Spleen (tissue), 11 donors: ENCODE measurements at regions not wholly inside any gene's neighbourhood (a gene's known extent, or its start where the extent isn't known, plus 50 kb on each side); places are given as distances from the start of the nearest gene placed in this dataset.

ENCODE experiments used
- DNase-seq: peaks from one replicate; pipeline ENCODE4 v3.0.0-alpha.2; 2020
- H3K27ac ChIP-seq, 8 donors: fragments of 200-600 bp; sonication (generic) in 7 of 8; 1 replicate in 4 of 8; 2 replicates in 4 of 8; pipeline versions ENCODE4 v1.5.0 to v1.8.0; 2016 to 2021; ENCODE audit warnings: inconsistent platforms in 4 of 8, mild to moderate bottlenecking in 4 of 8, moderate library complexity in 1 of 8
- H3K27me3 ChIP-seq, 7 donors: fragments of 200-600 bp; sonication (generic) in 6 of 7; replicated peaks in 1 of 7; 1 replicate in 4 of 7; 2 replicates in 3 of 7; pipeline versions ENCODE4 v1.5.0 to v1.8.0; 2016 to 2021; ENCODE audit warnings: inconsistent platforms in 3 of 7, mild to moderate bottlenecking in 1 of 7
- H3K36me3 ChIP-seq, 6 donors: fragments of 200-600 bp; sonication (generic) in 5 of 6; 1 replicate in 4 of 6; 2 replicates in 2 of 6; pipeline versions ENCODE4 v1.5.0 to v1.8.0; 2016 to 2021; ENCODE audit warnings: inconsistent platforms in 2 of 6
- H3K4me1 ChIP-seq, 6 donors: fragments of 200-600 bp; sonication (generic) in 5 of 6; 1 replicate in 3 of 6; 2 replicates in 3 of 6; pipeline versions ENCODE4 v1.5.0 to v1.8.0; 2016 to 2021; ENCODE audit warnings: inconsistent platforms in 3 of 6
- H3K4me3 ChIP-seq, 8 donors: fragments of 200-600 bp; sonication (generic) in 7 of 8; 1 replicate in 4 of 8; 2 replicates in 4 of 8; pipeline versions ENCODE4 v1.5.0 to v1.8.0; 2016 to 2021; ENCODE audit warnings: inconsistent platforms in 4 of 8, mild to moderate bottlenecking in 4 of 8, moderate library complexity in 2 of 8
- H3K9me3 ChIP-seq, 8 donors: fragments of 200-600 bp; sonication (generic) in 7 of 8; 1 replicate in 4 of 8; 2 replicates in 4 of 8; pipeline versions ENCODE4 v1.5.0 to v1.8.0; 2016 to 2021; ENCODE audit warnings: inconsistent platforms in 4 of 8
- POLR2A ChIP-seq, 3 donors: fragments of 450-650 bp; IDR thresholded peaks; one replicate each; pipeline ENCODE4 v1.5.1; 2017; ENCODE audit warnings: antibody characterized with exemption in 3 of 3, mild to moderate bottlenecking in 1 of 3
- POLR2AphosphoS5 ChIP-seq, 3 donors: sonication (generic); formaldehyde crosslinking; IDR thresholded peaks; one replicate each; pipeline ENCODE4 v1.5.1; 2017; ENCODE audit warnings: antibody characterized with exemption in 3 of 3
- WGBS, 5 donors: extraction: QIAGEN DNeasy Blood & Tissue Kit in 3 of 5; methylation state at CpG; one replicate each; pipeline versions ENCODE4 v1.1.5 to v1.1.7; 2013 to 2018; 5-methylcytosine and 5-hydroxymethylcytosine counted together
- intact Hi-C: fragments of 100-400 bp; cut with DNase I; formaldehyde crosslinking; loops from one replicate; pipeline ENCODE4 v1.15.0; 2023; ENCODE audit warnings: low total_unique reads
- TF ChIP-seq, protein P1 (sequence below), 11 experiments: fragments of 200-600 bp in 7 of 11; fragments of 450-650 bp in 4 of 11; sonication (generic) in 4 of 11; IDR thresholded peaks in 8 of 11; conservative IDR thresholded peaks in 3 of 11; 1 replicate in 7 of 11; 2 replicates in 4 of 11; pipeline versions ENCODE4 v1.4.0 to v1.8.0; 2016 to 2021; ENCODE audit warnings: antibody characterized with exemption in 11 of 11, inconsistent platforms in 4 of 11, mild to moderate bottlenecking in 1 of 11
- donor health status: healthy with polysubstance abuse.
- donor health status: DM: no; HTN: no; CAD: no; lungs with moderate emphysema.
- donor health status: DM: no; HTN: no; CAD: no.
- donor health status: Bipolar disorder and iron deficiency.
- donor health status: healthy.
- donor health status: DM: no; HTN: no; CAD: no.
- donor health status: DM: yes; HTN: yes; CAD: no.

DNA sequence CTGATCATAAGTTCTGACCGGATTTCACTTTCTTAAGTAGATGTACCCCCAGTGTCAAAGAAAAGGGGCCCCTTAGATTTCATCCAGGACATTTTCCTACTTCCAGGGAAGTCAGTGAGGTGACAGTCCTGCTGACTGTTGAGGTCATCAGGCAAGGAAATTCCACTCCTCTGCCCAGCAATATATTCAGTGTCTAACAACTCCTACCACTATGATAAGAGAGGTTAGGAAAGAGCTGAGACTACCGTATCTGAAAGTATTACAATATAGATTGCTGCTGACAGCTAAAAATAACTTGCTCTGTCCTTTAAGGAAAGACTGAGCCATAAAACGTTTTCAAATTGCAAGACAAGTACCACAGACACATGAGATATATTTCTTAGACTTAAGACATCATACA is 325.1 kb downstream of the EFNB2 start:
- Histone ChIP-seq H3K4me1 (no peaks in the 10 kb centered on the region), H3K36me3 (no peaks in the 10 kb centered on the region), H3K27me3 (no peaks in the 10 kb centered on the region), H3K4me3 (no peak overlapping the region), H3K9me3 (peaks cover 0 to 3% (median 0%) of the 10 kb centered on the region in 8 donors), H3K27ac (no peak overlapping the region)
- DNase-seq: no peak
- intact Hi-C loops: no loop called here
- WGBS, 5 donors: 49 to 69% (median 54%) methylated on average over 3 of the region's 3 CpGs
- TF ChIP-seq POLR2A (IDR thresholded peaks at IDR 0.05): no peak
- no peak for TF ChIP-seq POLR2AphosphoS5 (IDR thresholded peaks at IDR 0.05)
- TF ChIP-seq, protein P1, sequence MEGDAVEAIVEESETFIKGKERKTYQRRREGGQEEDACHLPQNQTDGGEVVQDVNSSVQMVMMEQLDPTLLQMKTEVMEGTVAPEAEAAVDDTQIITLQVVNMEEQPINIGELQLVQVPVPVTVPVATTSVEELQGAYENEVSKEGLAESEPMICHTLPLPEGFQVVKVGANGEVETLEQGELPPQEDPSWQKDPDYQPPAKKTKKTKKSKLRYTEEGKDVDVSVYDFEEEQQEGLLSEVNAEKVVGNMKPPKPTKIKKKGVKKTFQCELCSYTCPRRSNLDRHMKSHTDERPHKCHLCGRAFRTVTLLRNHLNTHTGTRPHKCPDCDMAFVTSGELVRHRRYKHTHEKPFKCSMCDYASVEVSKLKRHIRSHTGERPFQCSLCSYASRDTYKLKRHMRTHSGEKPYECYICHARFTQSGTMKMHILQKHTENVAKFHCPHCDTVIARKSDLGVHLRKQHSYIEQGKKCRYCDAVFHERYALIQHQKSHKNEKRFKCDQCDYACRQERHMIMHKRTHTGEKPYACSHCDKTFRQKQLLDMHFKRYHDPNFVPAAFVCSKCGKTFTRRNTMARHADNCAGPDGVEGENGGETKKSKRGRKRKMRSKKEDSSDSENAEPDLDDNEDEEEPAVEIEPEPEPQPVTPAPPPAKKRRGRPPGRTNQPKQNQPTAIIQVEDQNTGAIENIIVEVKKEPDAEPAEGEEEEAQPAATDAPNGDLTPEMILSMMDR (IDR thresholded peaks at IDR 0.05 in 8 of 11, conservative IDR thresholded peaks at IDR 0.05 in 3 of 11): no peak

DNA sequence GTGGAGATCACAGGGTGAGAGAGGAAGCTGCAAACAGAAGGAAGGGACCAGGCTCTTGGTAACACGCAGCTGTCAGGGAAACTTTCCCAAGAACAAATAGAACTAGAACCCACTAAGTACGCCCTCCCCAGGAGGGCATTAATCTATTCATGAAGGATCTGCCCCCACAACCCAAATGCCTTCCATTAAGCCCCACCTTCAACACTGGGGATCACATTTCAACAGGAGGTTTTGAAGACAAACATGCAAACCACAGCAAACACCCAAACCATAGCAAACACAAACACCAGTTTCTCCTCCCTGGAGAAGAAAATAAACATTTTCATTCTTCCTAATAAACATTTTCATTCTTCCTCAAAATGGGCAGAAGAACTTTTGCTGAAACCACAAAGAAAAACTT is 329.6 kb downstream of the EFNB2 start:
- Histone ChIP-seq H3K27ac (no peak overlapping the region), H3K4me3 (no peak overlapping the region), H3K27me3 (no peaks in the 10 kb centered on the region), H3K4me1 (no peaks in the 10 kb centered on the region), H3K9me3 (no peaks in the 10 kb centered on the region), H3K36me3 (no peaks in the 10 kb centered on the region)
- DNase-seq: no peak
- 69 to 85% (median 73%) methylated on average over 2 of the region's 2 CpGs for WGBS, 5 donors
- TF ChIP-seq POLR2AphosphoS5 (IDR thresholded peaks at IDR 0.05) (no peak), POLR2A (IDR thresholded peaks at IDR 0.05) (no peak)
- TF ChIP-seq, protein P1 (IDR thresholded peaks at IDR 0.05 in 8 of 11, conservative IDR thresholded peaks at IDR 0.05 in 3 of 11): no peak
- intact Hi-C loops: no loop called here

DNA sequence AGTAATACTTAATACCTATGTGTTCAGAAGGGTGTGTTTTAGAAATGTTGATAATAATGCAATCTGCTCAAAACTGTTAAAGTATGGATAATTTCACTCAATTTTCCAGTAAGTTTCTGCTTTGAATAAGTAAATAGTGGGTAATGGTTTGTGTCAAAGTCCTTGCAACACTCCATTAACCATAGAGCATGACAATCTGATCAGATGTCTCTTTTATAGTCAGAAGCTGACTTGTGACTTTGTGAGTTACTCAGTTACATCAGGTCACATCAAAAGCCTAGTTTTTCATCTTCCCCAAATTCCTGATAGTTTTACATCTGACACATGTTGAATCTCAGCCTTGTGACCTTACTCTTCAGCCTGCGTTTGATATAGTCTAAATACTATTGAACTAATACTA is 338.0 kb downstream of the EFNB2 start:
- no peak overlapping the region for H3K4me3 ChIP-seq
- intact Hi-C loops: no loop called here
- TF ChIP-seq POLR2A (IDR thresholded peaks at IDR 0.05) (no peak), POLR2AphosphoS5 (IDR thresholded peaks at IDR 0.05) (no peak)
- TF ChIP-seq, protein P1 (IDR thresholded peaks at IDR 0.05 in 8 of 11, conservative IDR thresholded peaks at IDR 0.05 in 3 of 11): no peak
- H3K4me1 ChIP-seq: no peaks in the 10 kb centered on the region
- no peak for DNase-seq
- no peaks in the 10 kb centered on the region for H3K9me3 ChIP-seq
- no peak overlapping the region for H3K27ac ChIP-seq
- no peaks in the 10 kb centered on the region for H3K27me3 ChIP-seq
- no peaks in the 10 kb centered on the region for H3K36me3 ChIP-seq
- 81 to 91% (median 87%) methylated on average over 1 of the region's 1 CpG for WGBS, 5 donors

DNA sequence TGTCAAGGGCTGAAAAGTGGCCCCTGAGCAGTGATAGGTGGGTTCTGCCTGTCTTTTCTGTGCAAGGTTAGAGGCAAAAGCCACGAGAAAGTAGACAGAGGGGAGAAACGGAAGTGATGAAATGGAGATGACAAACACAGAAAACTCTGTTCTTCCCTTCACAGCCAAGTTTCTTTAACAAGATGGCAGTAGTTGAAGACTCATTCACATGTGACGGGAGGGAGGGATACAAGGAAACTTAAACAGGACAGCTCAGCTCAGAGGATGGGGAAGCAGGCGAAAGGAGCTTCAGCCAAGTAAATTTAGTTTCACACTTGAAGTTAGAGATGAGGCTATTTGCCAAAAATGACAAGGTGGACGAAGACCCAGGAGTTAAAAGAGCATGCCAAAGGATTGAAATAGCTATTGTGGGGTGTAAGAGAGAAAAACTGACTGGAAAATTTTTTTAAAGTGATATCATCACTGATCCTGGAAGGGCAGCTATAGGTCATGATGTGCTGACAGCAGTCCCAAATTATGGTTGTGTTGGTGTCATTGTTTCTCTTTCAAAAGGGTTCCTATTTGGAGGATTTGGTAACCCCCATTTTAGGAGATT is 347.9 kb downstream of the EFNB2 start:
- intact Hi-C loops: no loop called here
- Histone ChIP-seq H3K27me3 (no peaks in the 10 kb centered on the region), H3K9me3 (peaks cover 0 to 17% (median 6%) of the 10 kb centered on the region in 8 donors), H3K27ac (no peak overlapping the region), H3K4me3 (no peak overlapping the region), H3K36me3 (no peaks in the 10 kb centered on the region), H3K4me1 (no peaks in the 10 kb centered on the region)
- DNase-seq: no peak
- WGBS, 5 donors: 68 to 85% (median 72%) methylated on average over 5 of the region's 5 CpGs
- TF ChIP-seq, protein P1 (IDR thresholded peaks at IDR 0.05 in 8 of 11, conservative IDR thresholded peaks at IDR 0.05 in 3 of 11): no peak
- TF ChIP-seq POLR2AphosphoS5 (IDR thresholded peaks at IDR 0.05) (no peak), POLR2A (IDR thresholded peaks at IDR 0.05) (no peak)
